C4-2B (cell line): ENCODE measurements at regions not wholly inside any gene's neighbourhood (a gene's known extent, or its start where the extent isn't known, plus 50 kb on each side); places are given as distances from the start of the nearest gene placed in this dataset.

Experiments used
- H3K27ac ChIP-seq: fragments of 450-650 bp; 2 replicates; pipeline ENCODE4 v1.5.1; 2017
- ZFX ChIP-seq: fragments of 450-650 bp; IDR thresholded peaks from 2 replicates; pipeline ENCODE4 v1.6.1; 2017
- TF ChIP-seq, protein P1 (sequence below): fragments of 450-650 bp; conservative IDR thresholded peaks from 2 replicates; pipeline ENCODE4 v1.5.1; 2017; ENCODE audit warnings: mild to moderate bottlenecking

DNA sequence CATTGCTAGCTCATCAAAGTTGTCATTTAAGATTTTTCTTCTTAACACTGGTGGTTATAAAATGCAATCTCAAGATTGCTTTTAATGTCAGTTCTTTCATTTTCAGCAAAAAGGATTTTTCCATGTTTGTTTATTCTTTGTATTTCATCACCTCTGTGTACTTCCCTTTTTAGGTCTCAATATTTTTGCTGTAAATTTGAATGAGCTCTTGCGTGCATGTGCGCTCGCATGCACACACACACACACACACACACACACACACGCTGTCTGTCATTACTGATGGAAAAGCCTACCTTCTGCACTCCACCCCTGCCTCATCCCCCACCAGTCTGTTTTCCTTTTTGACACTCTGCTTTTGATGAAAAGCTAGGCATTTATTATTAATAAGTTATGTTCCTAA lies 85.3 kb upstream of the FYN start:
- no peak for TF ChIP-seq ZFX
- TF ChIP-seq, protein P1, sequence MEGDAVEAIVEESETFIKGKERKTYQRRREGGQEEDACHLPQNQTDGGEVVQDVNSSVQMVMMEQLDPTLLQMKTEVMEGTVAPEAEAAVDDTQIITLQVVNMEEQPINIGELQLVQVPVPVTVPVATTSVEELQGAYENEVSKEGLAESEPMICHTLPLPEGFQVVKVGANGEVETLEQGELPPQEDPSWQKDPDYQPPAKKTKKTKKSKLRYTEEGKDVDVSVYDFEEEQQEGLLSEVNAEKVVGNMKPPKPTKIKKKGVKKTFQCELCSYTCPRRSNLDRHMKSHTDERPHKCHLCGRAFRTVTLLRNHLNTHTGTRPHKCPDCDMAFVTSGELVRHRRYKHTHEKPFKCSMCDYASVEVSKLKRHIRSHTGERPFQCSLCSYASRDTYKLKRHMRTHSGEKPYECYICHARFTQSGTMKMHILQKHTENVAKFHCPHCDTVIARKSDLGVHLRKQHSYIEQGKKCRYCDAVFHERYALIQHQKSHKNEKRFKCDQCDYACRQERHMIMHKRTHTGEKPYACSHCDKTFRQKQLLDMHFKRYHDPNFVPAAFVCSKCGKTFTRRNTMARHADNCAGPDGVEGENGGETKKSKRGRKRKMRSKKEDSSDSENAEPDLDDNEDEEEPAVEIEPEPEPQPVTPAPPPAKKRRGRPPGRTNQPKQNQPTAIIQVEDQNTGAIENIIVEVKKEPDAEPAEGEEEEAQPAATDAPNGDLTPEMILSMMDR: no peak
- no peak overlapping the region for H3K27ac ChIP-seq

DNA sequence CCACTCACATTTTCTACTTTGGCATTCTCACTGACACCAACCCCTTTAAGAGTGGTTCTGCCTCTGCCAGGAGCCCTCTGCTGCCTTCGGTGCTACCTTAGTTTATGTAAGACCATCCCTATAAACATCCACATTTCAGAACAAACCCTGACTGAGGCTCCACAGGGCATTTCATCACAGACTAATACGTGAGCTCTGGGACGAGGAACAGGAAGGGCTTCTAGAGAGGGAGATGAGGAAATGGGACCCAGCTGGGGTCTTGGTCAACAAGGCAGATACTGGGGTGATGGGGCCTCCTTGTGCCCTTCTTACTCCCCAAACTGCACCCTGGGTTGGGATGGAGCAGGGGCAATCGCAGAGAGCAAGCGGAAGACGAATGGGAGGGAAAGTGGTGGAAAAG lies 86.5 kb upstream of the FYN start:
- no peak overlapping the region for H3K27ac ChIP-seq
- TF ChIP-seq ZFX: no peak
- TF ChIP-seq, protein P1: no peak

DNA sequence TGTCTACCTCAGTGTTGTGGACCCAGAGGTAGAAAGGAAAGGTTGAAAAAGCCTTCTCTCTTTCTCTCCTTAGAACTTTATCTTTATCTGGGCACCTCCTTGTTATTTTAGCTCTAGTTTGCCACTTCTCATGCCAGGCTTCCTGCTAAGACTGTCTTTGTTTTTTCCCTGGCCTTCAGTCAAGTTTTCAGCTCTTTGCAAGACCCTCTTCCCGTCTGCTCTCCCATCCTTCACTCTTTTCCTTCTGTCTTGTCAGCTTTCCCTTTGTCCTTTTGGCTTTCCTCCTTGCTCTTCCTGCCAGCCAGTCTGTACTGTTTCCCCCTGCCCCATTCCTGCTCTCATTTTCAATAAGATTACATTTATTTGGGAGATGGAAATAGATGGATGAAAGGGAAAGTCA lies 86.8 kb upstream of the CCN6 start:
- TF ChIP-seq, protein P1: no peak
- no peak overlapping the region for H3K27ac ChIP-seq

DNA sequence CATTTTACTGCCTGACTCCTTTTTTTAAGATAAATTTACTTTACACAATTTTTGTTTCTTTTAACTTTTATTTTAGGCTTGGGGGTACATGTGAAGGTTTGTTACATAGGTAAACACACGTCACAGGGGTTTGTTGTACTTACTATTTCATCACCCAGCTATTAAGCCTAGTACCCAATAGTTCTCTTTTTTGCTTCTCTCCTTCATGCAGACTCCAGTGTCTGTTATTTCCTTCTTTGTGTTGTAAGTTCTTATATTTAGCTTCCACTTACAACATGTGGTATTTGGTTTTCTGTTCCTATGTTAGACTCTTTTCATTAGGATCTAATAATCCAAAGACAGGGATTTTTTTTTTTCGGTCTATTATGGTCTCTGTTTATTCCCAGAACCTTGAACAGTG lies 83.5 kb upstream of the CCN6 start:
- no peak for TF ChIP-seq ZFX
- TF ChIP-seq, protein P1: no peak
- no peak overlapping the region for H3K27ac ChIP-seq

DNA sequence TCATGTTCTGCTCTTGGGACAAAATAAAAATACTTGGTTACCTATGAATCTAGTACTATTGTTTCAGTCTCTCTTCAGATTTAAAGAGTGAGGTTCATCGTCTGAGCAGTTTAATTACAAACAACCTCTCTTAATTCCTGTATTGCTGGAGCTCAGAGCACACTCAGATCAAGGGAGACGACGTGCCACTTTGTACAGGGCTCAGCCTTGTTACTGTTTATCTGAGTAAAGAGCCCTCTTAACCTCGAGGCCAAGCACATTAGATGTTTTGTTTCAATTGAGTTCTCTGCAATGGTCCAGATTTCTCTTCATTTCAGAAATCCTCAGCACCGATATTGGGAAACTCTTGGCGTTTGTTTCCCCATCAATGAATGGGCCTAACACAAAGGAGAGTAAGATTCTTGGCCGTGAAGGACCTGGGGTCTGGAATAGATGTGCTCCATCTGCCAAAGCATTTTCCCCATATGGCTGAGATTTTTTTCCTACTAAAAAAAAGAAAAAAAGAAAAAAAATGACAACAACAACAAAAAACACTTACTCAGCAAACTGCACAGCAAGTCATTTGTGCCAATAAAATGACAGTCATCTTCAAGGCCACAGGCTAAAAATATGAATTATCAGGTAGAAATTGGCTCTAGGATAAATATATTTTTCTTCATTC lies 82.6 kb upstream of the CCN6 start:
- no peak for TF ChIP-seq ZFX
- TF ChIP-seq, protein P1: no peak
- no peak overlapping the region for H3K27ac ChIP-seq

DNA sequence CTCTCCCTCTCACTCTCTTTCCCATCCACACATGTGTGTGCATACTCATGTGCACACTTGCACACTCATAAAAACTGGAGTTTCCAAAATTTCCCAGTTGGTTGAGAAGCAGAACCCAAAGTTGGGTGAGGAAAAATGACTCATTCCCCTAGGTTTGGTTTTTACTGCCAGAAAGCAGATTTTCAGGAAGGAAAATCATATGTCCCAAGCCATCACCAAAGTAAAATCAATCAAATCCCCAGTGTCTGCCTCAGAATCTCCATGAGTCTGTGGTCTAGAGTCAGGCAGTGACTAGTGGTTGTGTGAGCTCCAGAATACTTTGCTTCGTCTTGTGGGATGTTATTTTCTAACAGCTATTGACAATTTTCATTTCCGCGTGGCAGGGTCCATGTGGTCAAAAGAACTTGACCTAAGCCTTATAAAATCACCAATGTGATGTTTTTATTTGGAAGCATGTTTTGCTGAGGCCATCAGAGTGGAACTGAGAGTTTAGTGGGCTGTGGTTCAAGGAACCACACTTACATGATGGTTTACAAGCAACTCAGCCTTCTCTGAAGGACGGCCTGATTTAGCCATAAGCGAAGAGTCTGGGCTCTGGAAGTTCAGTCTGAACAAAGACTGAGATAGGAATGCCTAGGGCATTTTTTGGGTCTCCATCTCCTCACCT lies 81.9 kb upstream of the CCN6 start:
- no peak overlapping the region for H3K27ac ChIP-seq
- no peak for TF ChIP-seq ZFX
- TF ChIP-seq, protein P1: no peak

DNA sequence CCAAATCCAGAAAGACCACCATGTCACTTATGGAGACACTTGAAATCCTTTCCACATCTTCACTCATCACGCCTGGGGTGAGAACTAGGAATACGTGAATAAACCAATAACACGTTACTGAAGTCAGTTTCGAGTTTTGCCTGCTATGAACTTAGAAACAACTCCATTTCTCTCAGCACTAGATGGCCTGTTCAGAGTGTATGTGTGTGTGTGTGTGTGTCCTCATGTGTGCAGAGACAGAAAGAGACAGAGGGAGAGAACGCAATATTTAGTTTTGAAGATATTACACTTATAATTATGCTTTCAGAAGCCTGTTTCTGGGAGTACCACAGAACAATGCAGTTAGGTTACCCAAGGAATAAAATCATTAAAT lies 81.2 kb upstream of the CCN6 start:
- no peak overlapping the region for H3K27ac ChIP-seq
- TF ChIP-seq ZFX: no peak
- TF ChIP-seq, protein P1: no peak
